Endothelial cell of umbilical vein (primary cell): ENCODE measurements at regions not wholly inside any gene's neighbourhood (a gene's known extent, or its start where the extent isn't known, plus 50 kb on each side); places are given as distances from the start of the nearest gene placed in this dataset.

ENCODE experiments used
- BruUV-seq: library from RNA; stranded (reverse); fragments of 400-500 nt; replicated peaks from 2 replicates; lab custom pipeline; 2021; lab: Mats Ljungman, UMichigan
- CTCF ChIA-PET: fragments of 300-600, 350-600 bp; sonication (Branson Sonifier 250); formaldehyde crosslinking; loops from one replicate; lab custom pipeline; 2021; ENCODE audit warnings: antibody characterized with exemption, inconsistent platforms; lab: Charles Lee
- POLR2A ChIA-PET: fragments of 300-600, 350-600 bp; sonication (Branson Sonifier 250); formaldehyde crosslinking; loops from one replicate; lab custom pipeline; 2021; ENCODE audit warnings: antibody characterized with exemption, inconsistent platforms; lab: Charles Lee
- DNase-seq: peaks from one replicate; pipeline ENCODE4 v3.0.0-alpha.2; 2011; ENCODE audit warnings: low read depth, low spot score
- FAIRE-seq: peaks from 2 replicates; lab custom pipeline; 2011; peaks lifted over from hg19 to GRCh38; lab: Jason Lieb, UNC
- H2AFZ ChIP-seq: 2 replicates; pipeline ENCODE4 v1.6.0; 2012; ENCODE audit warnings: low read depth, low read length, control low read depth, inconsistent platforms
- H3K27ac ChIP-seq: 2 replicates; pipeline ENCODE4 v1.5.1; 2011; ENCODE audit warnings: low read depth, mild to moderate bottlenecking, control low read depth, low read length, moderate library complexity; ENCODE audit not compliant: insufficient read depth
- H3K27me3 ChIP-seq, 2 experiments: 2 replicates each; pipeline versions ENCODE4 v1.6.0 to v1.6.1; 2011; ENCODE audit warnings: low read length in 2 of 2, mixed read lengths in 1 of 2; ENCODE audit not compliant: control insufficient read depth in 2 of 2, insufficient read depth in 2 of 2
- H3K36me3 ChIP-seq, 2 experiments: 2 replicates in 1 of 2; 3 replicates in 1 of 2; pipeline ENCODE4 v1.5.1; 2011; ENCODE audit warnings: low read length in 2 of 2, mild to moderate bottlenecking in 1 of 2, moderate library complexity in 1 of 2; ENCODE audit not compliant: control insufficient read depth in 2 of 2, insufficient read depth in 2 of 2; ENCODE audit errors: extremely low read depth in 1 of 2
- H3K4me1 ChIP-seq: 3 replicates; pipeline ENCODE4 v1.5.1; 2011; ENCODE audit warnings: mild to moderate bottlenecking, low read length; ENCODE audit not compliant: control insufficient read depth, insufficient read depth; ENCODE audit errors: extremely low read depth
- H3K4me2 ChIP-seq: 2 replicates; pipeline ENCODE4 v1.6.1; 2011; ENCODE audit warnings: low read length, control low read depth, mixed read lengths; ENCODE audit not compliant: insufficient read depth
- H3K4me3 ChIP-seq, 3 experiments: fragments of 200-600 bp in 1 of 3; sonication (generic), shearing (Covaris generic) in 1 of 3; replicated peaks in 1 of 3; 2 replicates each; pipeline ENCODE4 v1.5.1; 2011 to 2016; ENCODE audit warnings: control low read depth in 3 of 3, low read length in 3 of 3, mild to moderate bottlenecking in 2 of 3, inconsistent platforms in 1 of 3, low read depth in 1 of 3, moderate library complexity in 1 of 3; ENCODE audit not compliant: insufficient read depth in 1 of 3
- H3K79me2 ChIP-seq: 2 replicates; pipeline ENCODE4 v1.6.0; 2012; ENCODE audit warnings: low read length, inconsistent platforms; ENCODE audit not compliant: control insufficient read depth, insufficient read depth
- H3K9ac ChIP-seq: replicated peaks from 2 replicates; pipeline ENCODE3; 2011; ENCODE audit warnings: low read length, control low read depth; ENCODE audit not compliant: insufficient read depth; ENCODE audit errors: extremely low read depth
- H3K9me1 ChIP-seq: replicated peaks from 3 replicates; pipeline ENCODE4 v1.6.0; 2011; ENCODE audit warnings: mild to moderate bottlenecking, low read length; ENCODE audit not compliant: control insufficient read depth, insufficient read depth; ENCODE audit errors: extremely low read depth
- H3K9me3 ChIP-seq: replicated peaks from 2 replicates; pipeline ENCODE4 v1.5.1; 2012; ENCODE audit warnings: low read length, inconsistent platforms; ENCODE audit not compliant: control insufficient read depth, insufficient read depth
- H4K20me1 ChIP-seq: replicated peaks from 2 replicates; pipeline ENCODE3; 2011; ENCODE audit warnings: mild to moderate bottlenecking, low read length; ENCODE audit not compliant: control insufficient read depth, insufficient read depth; ENCODE audit errors: extremely low read depth
- CTCF ChIP-seq, 2 donors: IDR thresholded peaks; 1 replicate in 1 of 2; 2 replicates in 1 of 2; pipeline ENCODE4 v1.5.1; 2011; ENCODE audit warnings: low read length in 2 of 2, mild to moderate bottlenecking in 2 of 2, moderate library complexity in 2 of 2, control low read depth in 1 of 2, inconsistent platforms in 1 of 2, low read depth in 1 of 2; ENCODE audit not compliant: insufficient read depth in 1 of 2; ENCODE audit errors: extremely low read depth in 1 of 2
- EZH2 ChIP-seq: IDR thresholded peaks from 2 replicates; pipeline ENCODE4 v1.6.1; 2012; ENCODE audit warnings: borderline replicate concordance, low read depth, mild to moderate bottlenecking, moderate library complexity, low read length, inconsistent platforms; ENCODE audit not compliant: severe bottlenecking
- FOS ChIP-seq: IDR thresholded peaks from 2 replicates; pipeline ENCODE4 v1.6.1; 2011; ENCODE audit warnings: mild to moderate bottlenecking, low read length, moderate library complexity, borderline replicate concordance; ENCODE audit not compliant: insufficient read depth
- GATA2 ChIP-seq: IDR thresholded peaks from 2 replicates; pipeline ENCODE4 v1.7.0; 2011; ENCODE audit warnings: low read depth, mild to moderate bottlenecking, moderate library complexity, mixed read lengths, low read length; ENCODE audit not compliant: insufficient read length, insufficient read depth
- JUN ChIP-seq: IDR thresholded peaks from 2 replicates; pipeline ENCODE4 v1.6.1; 2011; ENCODE audit warnings: borderline replicate concordance, low read depth; ENCODE audit not compliant: insufficient read length, insufficient read depth
- MAX ChIP-seq: IDR thresholded peaks from 2 replicates; pipeline ENCODE4 v1.6.1; 2011; ENCODE audit not compliant: insufficient read depth, insufficient read length
- MYC ChIP-seq: IDR thresholded peaks from one replicate; pipeline ENCODE4 v1.6.1; 2011; ENCODE audit warnings: mild to moderate bottlenecking, low read depth, low read length
- POLR2A ChIP-seq: IDR thresholded peaks from 2 replicates; pipeline ENCODE4 v1.6.1; 2012; ENCODE audit warnings: low read depth, mild to moderate bottlenecking, control low read depth, low read length
- POLR2AphosphoS5 ChIP-seq: IDR thresholded peaks from 2 replicates; pipeline ENCODE4 v1.6.1; 2012; ENCODE audit warnings: low read depth, mild to moderate bottlenecking, control low read depth, low read length, moderate library complexity; ENCODE audit not compliant: insufficient read depth
- dilution Hi-C: fragments of 300-500 bp; cut with MboI; formaldehyde crosslinking; loops from one replicate; pipeline ENCODE4 v1.15.0; 2019; ENCODE audit warnings: low sequenced_read_pairs; ENCODE audit not compliant: extremely low pct_ligation_motif_present
- intact Hi-C: fragments of 100-400 bp; cut with micrococcal nuclease; formaldehyde crosslinking; loops from one replicate; pipeline ENCODE4 v1.10.0; 2022

- no TSS peak for BruUV-seq
- FAIRE-seq (no peak), DNase-seq (no peak)
- dilution Hi-C loops (no loop called here), intact Hi-C loops (loop anchor here (10.0 kb wide), 1 partner anchor 1841 kb away; no protein-coding TSS in a partner anchor)
- H3K79me2 ChIP-seq = peaks cover 4% of the 10 kb centered on the region
- no peaks in the 10 kb centered on the region for H3K9me1 ChIP-seq
- no peaks in the 10 kb centered on the region for H3K36me3 ChIP-seq
- ChIA-PET POLR2A (no interaction called here), CTCF (interaction anchor here (1.2 to 2.2 kb wide), 2 partner anchors 22 to 119 kb away, joined by 5 to 6 read pairs; no protein-coding TSS in a partner anchor)
- H3K4me3 ChIP-seq = no peak overlapping the region
- H3K4me1 ChIP-seq = peaks cover 18% of the 10 kb centered on the region
- H3K4me2 ChIP-seq = no peak overlapping the region
- H3K9me3 ChIP-seq = no peaks in the 10 kb centered on the region
- no peak overlapping the region for H3K27ac ChIP-seq
- no peaks in the 10 kb centered on the region for H4K20me1 ChIP-seq
- H3K27me3 ChIP-seq = no peaks in the 10 kb centered on the region
- TF ChIP-seq MYC = no peak
- TF ChIP-seq POLR2A = no peak
- TF ChIP-seq EZH2 = no peak
- TF ChIP-seq FOS = no peak
- TF ChIP-seq JUN = no peak
- no peak for TF ChIP-seq CTCF (IDR thresholded peaks at IDR 0.05; ENCODE audit: extremely low read depth in 1 of 2, insufficient read depth in 1 of 2, low read depth in 1 of 2, low read length in 2 of 2)
- TF ChIP-seq GATA2 = no peak
- TF ChIP-seq POLR2AphosphoS5 = no peak
- TF ChIP-seq MAX = no peak
- H3K9ac ChIP-seq = no peak overlapping the region
- H2AFZ ChIP-seq = peak overlapping the region; percentile 63
Measured at GRCh38 chr1:244296003-244296402, 155.7 kb downstream of the ADSS2 start.
